ENCODE measurements at regions not wholly inside any gene's neighbourhood (a gene's known extent, or its start where the extent isn't known, plus 50 kb on each side); places are given as distances from the start of the nearest gene placed in this dataset.

DNA sequence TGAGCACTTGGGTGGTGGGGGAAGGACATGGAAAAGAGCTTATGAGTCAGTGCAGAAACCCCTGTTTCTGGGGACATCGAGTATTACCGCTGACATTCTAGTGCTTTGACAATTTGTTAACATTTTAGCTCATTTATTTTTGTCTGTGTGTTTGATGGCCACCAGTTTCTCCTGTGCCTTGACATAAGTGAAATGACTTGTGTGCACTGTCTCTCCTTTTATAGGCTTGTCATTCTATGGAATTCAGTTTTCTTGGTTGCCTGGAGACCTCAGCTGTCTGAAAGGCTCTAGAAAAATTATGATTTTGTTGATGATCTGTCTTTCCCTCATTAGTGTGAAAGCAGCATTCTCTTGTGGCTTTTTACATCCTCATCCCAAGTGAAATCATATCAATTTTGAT is 190.0 kb upstream of the SMIM30 start:
- TF ChIP-seq, protein P1, sequence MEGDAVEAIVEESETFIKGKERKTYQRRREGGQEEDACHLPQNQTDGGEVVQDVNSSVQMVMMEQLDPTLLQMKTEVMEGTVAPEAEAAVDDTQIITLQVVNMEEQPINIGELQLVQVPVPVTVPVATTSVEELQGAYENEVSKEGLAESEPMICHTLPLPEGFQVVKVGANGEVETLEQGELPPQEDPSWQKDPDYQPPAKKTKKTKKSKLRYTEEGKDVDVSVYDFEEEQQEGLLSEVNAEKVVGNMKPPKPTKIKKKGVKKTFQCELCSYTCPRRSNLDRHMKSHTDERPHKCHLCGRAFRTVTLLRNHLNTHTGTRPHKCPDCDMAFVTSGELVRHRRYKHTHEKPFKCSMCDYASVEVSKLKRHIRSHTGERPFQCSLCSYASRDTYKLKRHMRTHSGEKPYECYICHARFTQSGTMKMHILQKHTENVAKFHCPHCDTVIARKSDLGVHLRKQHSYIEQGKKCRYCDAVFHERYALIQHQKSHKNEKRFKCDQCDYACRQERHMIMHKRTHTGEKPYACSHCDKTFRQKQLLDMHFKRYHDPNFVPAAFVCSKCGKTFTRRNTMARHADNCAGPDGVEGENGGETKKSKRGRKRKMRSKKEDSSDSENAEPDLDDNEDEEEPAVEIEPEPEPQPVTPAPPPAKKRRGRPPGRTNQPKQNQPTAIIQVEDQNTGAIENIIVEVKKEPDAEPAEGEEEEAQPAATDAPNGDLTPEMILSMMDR (IDR thresholded peaks at IDR 0.05), result no peak
- TF ChIP-seq EP300 (IDR thresholded peaks at IDR 0.05) (no peak), POLR2A (IDR thresholded peaks at IDR 0.05; ENCODE audit: low read depth) (no peak)

Measured in esophagus muscularis mucosa (tissue), 4 donors.